BLaER1 treated with 17β-estradiol and CSF1 and Interleukin-3, amounts not matched to agents 10 nM and 100 nM (cell line): ENCODE measurements at regions not wholly inside any gene's neighbourhood (a gene's known extent, or its start where the extent isn't known, plus 50 kb on each side); places are given as distances from the start of the nearest gene placed in this dataset.

Experiments
- H3K27ac ChIP-seq, 11 experiments: shearing (Covaris generic); formaldehyde crosslinking; 2 replicates each; pipeline ENCODE4 v1.8.1; 2022
- H3K27me3 ChIP-seq, 11 experiments: shearing (Covaris generic); formaldehyde crosslinking; 2 replicates each; pipeline ENCODE4 v1.8.1; 2022
- H3K36me3 ChIP-seq, 11 experiments: shearing (Covaris generic); formaldehyde crosslinking; 2 replicates each; pipeline ENCODE4 v1.8.1; 2022
- H3K4me1 ChIP-seq, 10 experiments: shearing (Covaris generic); formaldehyde crosslinking; 2 replicates each; pipeline ENCODE4 v1.8.1; 2022
- H3K4me2 ChIP-seq, 11 experiments: shearing (Covaris generic); formaldehyde crosslinking; 2 replicates each; pipeline ENCODE4 v1.8.1; 2022
- H3K4me3 ChIP-seq, 10 experiments: shearing (Covaris generic); formaldehyde crosslinking; 2 replicates each; pipeline ENCODE4 v1.8.1; 2022
- H3K9ac ChIP-seq, 11 experiments: shearing (Covaris generic); formaldehyde crosslinking; 2 replicates each; pipeline ENCODE4 v1.8.1; 2022
- H3K9me3 ChIP-seq, 11 experiments: shearing (Covaris generic); formaldehyde crosslinking; replicated peaks in 1 of 11; 2 replicates each; pipeline ENCODE4 v1.8.1; 2022
- H4K20me1 ChIP-seq, 11 experiments: shearing (Covaris generic); formaldehyde crosslinking; 2 replicates each; pipeline ENCODE4 v1.8.1; 2022
- Cebpa-rat ChIP-seq, 11 experiments: shearing (Covaris generic); IDR thresholded peaks; 2 replicates each; pipeline ENCODE4 v1.8.1; 2022

DNA sequence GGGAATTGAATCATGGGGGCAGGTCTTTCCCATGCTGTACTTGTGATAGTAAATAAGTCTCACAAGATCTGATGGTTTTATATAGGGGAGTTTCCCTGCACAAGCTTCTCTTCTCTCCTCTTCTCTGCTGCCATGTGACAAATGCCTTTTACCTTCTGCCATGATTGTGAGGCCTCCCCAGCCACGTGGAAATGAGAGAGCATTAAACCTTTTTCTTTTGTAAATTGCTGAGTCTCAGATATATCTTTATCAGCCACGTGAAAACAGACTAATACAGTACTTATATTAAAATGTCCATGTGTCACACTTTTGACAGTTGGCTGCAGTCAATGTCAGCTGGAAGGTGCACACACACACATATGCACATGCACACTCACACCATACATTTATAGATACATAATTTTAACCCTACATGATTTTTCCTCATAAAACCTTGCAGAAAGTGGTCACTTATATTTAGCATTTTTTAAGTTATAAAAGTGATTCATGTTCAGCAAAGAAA lies 128.9 kb downstream of the OTOR start:
- no peak overlapping the region for H3K9ac ChIP-seq
- H3K9me3 ChIP-seq: peaks cover 0 to 7% (median 6%) of the 10 kb centered on the region in 11 experiments; a peak in 7 of 22 replicates
- no peak overlapping the region for H3K4me2 ChIP-seq
- H3K27me3 ChIP-seq: no peaks in the 10 kb centered on the region
- no peak for TF ChIP-seq Cebpa-rat (IDR thresholded peaks at IDR 0.05)
- H4K20me1 ChIP-seq: no peaks in the 10 kb centered on the region
- H3K36me3 ChIP-seq: no peaks in the 10 kb centered on the region
- H3K4me3 ChIP-seq: no peak overlapping the region
- H3K4me1 ChIP-seq: no peaks in the 10 kb centered on the region
- no peak overlapping the region for H3K27ac ChIP-seq

GRCh38 chr20:16885746-16886145 lies 137.6 kb downstream of the OTOR start:
- Histone ChIP-seq H3K27me3 (no peaks in the 10 kb centered on the region), H4K20me1 (no peaks in the 10 kb centered on the region), H3K4me3 (no peak overlapping the region), H3K4me2 (no peak overlapping the region), H3K4me1 (no peaks in the 10 kb centered on the region), H3K36me3 (no peaks in the 10 kb centered on the region), H3K9ac (no peak overlapping the region), H3K27ac (no peak overlapping the region), H3K9me3 (peaks cover 12 to 21% (median 16%) of the 10 kb centered on the region in 11 experiments; a peak in 19 of 22 replicates)
- no peak for TF ChIP-seq Cebpa-rat (IDR thresholded peaks at IDR 0.05)

DNA sequence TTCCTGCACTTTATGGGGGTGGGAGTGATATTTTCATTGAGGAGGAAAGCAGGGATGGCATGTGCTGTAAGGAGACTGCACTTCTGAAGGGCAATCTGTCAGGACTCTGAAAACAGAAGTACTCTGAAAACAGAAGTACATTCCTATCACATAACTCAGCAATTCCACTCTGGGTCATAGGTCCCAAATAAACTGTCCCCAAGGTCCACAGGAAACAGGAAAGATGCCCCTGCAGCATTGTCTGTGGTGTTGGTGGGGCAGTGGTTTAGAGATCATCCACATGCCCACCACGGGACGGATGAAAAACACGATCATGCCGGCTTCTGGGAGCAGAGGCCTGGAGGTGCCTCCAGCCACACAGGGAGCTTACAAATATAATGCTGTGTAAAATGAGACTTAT lies 150.3 kb downstream of the OTOR start:
- no peaks in the 10 kb centered on the region for H3K27me3 ChIP-seq
- peaks cover 0 to 35% (median 0%) of the 10 kb centered on the region in 10 experiments; a peak in 6 of 20 replicates for H3K4me1 ChIP-seq
- no peaks in the 10 kb centered on the region for H4K20me1 ChIP-seq
- H3K9me3 ChIP-seq: no peaks in the 10 kb centered on the region
- no peak overlapping the region for H3K27ac ChIP-seq
- H3K4me2 ChIP-seq: peak overlapping the region in 3 of 11 experiments; percentile 25 to 68 (median 67); a peak in 5 of 22 replicates
- TF ChIP-seq Cebpa-rat (IDR thresholded peaks at IDR 0.05): no peak
- H3K36me3 ChIP-seq: no peaks in the 10 kb centered on the region
- H3K4me3 ChIP-seq: no peak overlapping the region
- no peak overlapping the region for H3K9ac ChIP-seq

- H3K27ac ChIP-seq: no peak overlapping the region
- H4K20me1 ChIP-seq: no peaks in the 10 kb centered on the region
- H3K36me3 ChIP-seq: no peaks in the 10 kb centered on the region
- no peak overlapping the region for H3K4me3 ChIP-seq
- H3K9me3 ChIP-seq: no peaks in the 10 kb centered on the region
- H3K4me2 ChIP-seq: no peak overlapping the region
- H3K9ac ChIP-seq: no peak overlapping the region
- H3K27me3 ChIP-seq: no peaks in the 10 kb centered on the region
- no peak for TF ChIP-seq Cebpa-rat (IDR thresholded peaks at IDR 0.05)
- H3K4me1 ChIP-seq: peaks cover 0 to 17% (median 0%) of the 10 kb centered on the region in 10 experiments; a peak in 6 of 20 replicates
Observed at GRCh38 chr20:16902662-16903061, 154.5 kb downstream of the OTOR start.

GRCh38 chr20:16904751-16905150 lies 156.6 kb downstream of the OTOR start:
- no peak overlapping the region for H3K4me3 ChIP-seq
- no peaks in the 10 kb centered on the region for H3K36me3 ChIP-seq
- no peaks in the 10 kb centered on the region for H3K4me1 ChIP-seq
- H4K20me1 ChIP-seq: no peaks in the 10 kb centered on the region
- H3K9ac ChIP-seq: no peak overlapping the region
- no peak overlapping the region for H3K27ac ChIP-seq
- no peak overlapping the region for H3K4me2 ChIP-seq
- H3K9me3 ChIP-seq: 0 out of 22 replicates have a peak, but pooled peaks cover 0 to 4% (median 0%) of the 10 kb centered on the region in 11 experiments
- no peak for TF ChIP-seq Cebpa-rat (IDR thresholded peaks at IDR 0.05)
- no peaks in the 10 kb centered on the region for H3K27me3 ChIP-seq

DNA sequence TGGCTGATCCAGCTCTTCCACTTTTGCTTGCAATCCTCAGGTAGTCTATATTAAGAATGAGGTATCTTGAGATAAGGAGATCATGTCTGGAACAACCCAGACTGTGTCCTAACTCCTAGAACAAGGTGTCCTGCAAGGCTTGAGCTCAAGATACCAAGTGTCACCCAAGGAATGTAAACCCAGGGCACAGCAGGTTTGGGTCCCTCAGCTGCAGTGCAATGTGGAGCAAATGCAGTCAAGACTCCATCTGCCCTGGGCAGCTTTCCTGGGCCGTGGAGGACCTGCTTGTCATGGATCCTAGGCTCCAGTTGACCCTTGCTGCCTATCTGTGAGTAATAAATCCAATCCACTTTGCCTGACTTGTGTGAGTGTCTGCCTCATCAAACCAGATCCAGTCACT lies 166.1 kb downstream of the OTOR start:
- Histone ChIP-seq H3K27ac (no peak overlapping the region), H3K9me3 (peaks cover 0 to 28% (median 11%) of the 10 kb centered on the region in 11 experiments; a peak in 15 of 22 replicates), H3K27me3 (no peaks in the 10 kb centered on the region), H4K20me1 (no peaks in the 10 kb centered on the region), H3K4me1 (no peaks in the 10 kb centered on the region), H3K36me3 (no peaks in the 10 kb centered on the region), H3K9ac (no peak overlapping the region), H3K4me2 (no peak overlapping the region), H3K4me3 (no peak overlapping the region)
- no peak for TF ChIP-seq Cebpa-rat (IDR thresholded peaks at IDR 0.05)

DNA sequence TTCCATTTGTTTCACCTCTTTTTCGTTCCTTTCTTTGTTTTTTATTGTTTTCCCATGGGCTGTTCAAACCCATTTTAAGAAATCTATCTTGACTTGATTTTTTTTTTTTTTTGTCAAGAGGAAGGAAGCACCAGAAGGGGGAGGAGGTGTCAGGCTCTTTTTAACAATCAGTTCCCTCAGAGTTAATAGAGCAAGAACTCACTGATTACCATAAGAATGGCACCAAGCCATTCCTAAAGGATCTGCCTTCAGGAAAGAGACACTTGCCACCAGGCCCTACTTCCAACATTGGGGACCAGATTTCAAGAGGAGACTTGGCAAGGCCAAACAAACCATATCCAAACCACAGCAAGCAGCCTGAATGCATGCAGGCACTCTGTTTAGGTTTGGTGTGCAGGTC lies 168.0 kb downstream of the OTOR start:
- H3K4me2 ChIP-seq: no peak overlapping the region
- no peak overlapping the region for H3K27ac ChIP-seq
- H3K9me3 ChIP-seq: peaks cover 0 to 28% (median 11%) of the 10 kb centered on the region in 11 experiments; a peak in 15 of 22 replicates
- no peak overlapping the region for H3K9ac ChIP-seq
- no peaks in the 10 kb centered on the region for H3K27me3 ChIP-seq
- no peak for TF ChIP-seq Cebpa-rat (IDR thresholded peaks at IDR 0.05)
- no peaks in the 10 kb centered on the region for H3K36me3 ChIP-seq
- no peaks in the 10 kb centered on the region for H3K4me1 ChIP-seq
- no peak overlapping the region for H3K4me3 ChIP-seq
- no peaks in the 10 kb centered on the region for H4K20me1 ChIP-seq

DNA sequence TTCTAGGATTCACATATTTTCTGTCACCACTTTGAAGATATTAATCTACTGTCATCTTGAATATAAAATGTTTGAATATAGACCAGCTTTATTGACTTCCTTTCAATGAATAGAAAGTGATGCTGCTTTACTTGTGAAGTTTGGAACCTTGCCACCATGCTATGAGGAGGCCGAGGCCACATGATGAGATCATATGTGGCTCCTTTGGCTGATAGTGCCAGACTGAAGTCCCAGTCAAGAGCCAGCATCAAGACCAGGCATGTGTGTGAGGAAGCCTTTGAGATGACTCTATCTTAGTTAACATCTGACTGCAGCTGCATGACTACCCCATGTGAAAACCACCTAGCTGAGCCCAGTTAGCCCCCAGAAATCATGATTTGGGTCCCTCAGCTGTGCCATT lies 169.5 kb downstream of the OTOR start:
- H3K4me1 ChIP-seq: peaks cover 0 to 10% (median 0%) of the 10 kb centered on the region in 10 experiments; a peak in 3 of 20 replicates
- no peak overlapping the region for H3K27ac ChIP-seq
- no peak for TF ChIP-seq Cebpa-rat (IDR thresholded peaks at IDR 0.05)
- no peak overlapping the region for H3K9ac ChIP-seq
- H3K4me3 ChIP-seq: no peak overlapping the region
- no peak overlapping the region for H3K4me2 ChIP-seq
- no peaks in the 10 kb centered on the region for H4K20me1 ChIP-seq
- H3K36me3 ChIP-seq: no peaks in the 10 kb centered on the region
- H3K9me3 ChIP-seq: peaks cover 0 to 28% (median 11%) of the 10 kb centered on the region in 11 experiments; a peak in 15 of 22 replicates
- no peaks in the 10 kb centered on the region for H3K27me3 ChIP-seq

- TF ChIP-seq Cebpa-rat (IDR thresholded peaks at IDR 0.05): no peak
- Histone ChIP-seq H3K36me3 (no peaks in the 10 kb centered on the region), H3K27ac (no peak overlapping the region), H3K4me3 (no peak overlapping the region), H3K4me2 (no peak overlapping the region), H3K27me3 (no peaks in the 10 kb centered on the region), H3K4me1 (peaks cover 0 to 17% (median 0%) of the 10 kb centered on the region in 10 experiments; a peak in 4 of 20 replicates), H4K20me1 (no peaks in the 10 kb centered on the region), H3K9me3 (peaks cover 0 to 24% (median 11%) of the 10 kb centered on the region in 11 experiments; a peak in 15 of 22 replicates), H3K9ac (no peak overlapping the region)
Observed at GRCh38 chr20:16918366-16918765, 170.2 kb downstream of the OTOR start.

GRCh38 chr20:16919841-16920240 lies 171.7 kb downstream of the OTOR start:
- peaks cover 0 to 17% (median 11%) of the 10 kb centered on the region in 11 experiments; a peak in 14 of 22 replicates for H3K9me3 ChIP-seq
- H3K27ac ChIP-seq: no peak overlapping the region
- H3K27me3 ChIP-seq: no peaks in the 10 kb centered on the region
- H3K4me3 ChIP-seq: no peak overlapping the region
- no peaks in the 10 kb centered on the region for H4K20me1 ChIP-seq
- TF ChIP-seq Cebpa-rat (IDR thresholded peaks at IDR 0.05): no peak
- H3K4me2 ChIP-seq: no peak overlapping the region
- peaks cover 0 to 21% (median 0%) of the 10 kb centered on the region in 10 experiments; a peak in 4 of 20 replicates for H3K4me1 ChIP-seq
- H3K9ac ChIP-seq: no peak overlapping the region
- no peaks in the 10 kb centered on the region for H3K36me3 ChIP-seq
